H1 (cell line): ENCODE measurements at regions not wholly inside any gene's neighbourhood (a gene's known extent, or its start where the extent isn't known, plus 50 kb on each side); places are given as distances from the start of the nearest gene placed in this dataset.

Experiments used
- BRCA1 ChIP-seq: IDR thresholded peaks from 2 replicates; pipeline ENCODE4 v1.6.1; 2012; ENCODE audit warnings: low read depth, low read length, improper control_type of control experiment
- CHD2 ChIP-seq: IDR thresholded peaks from 2 replicates; pipeline ENCODE4 v1.6.1; 2012; ENCODE audit warnings: low read length, improper control_type of control experiment
- EGR1 ChIP-seq: IDR thresholded peaks from 2 replicates; pipeline ENCODE4 v1.6.1; 2011; ENCODE audit warnings: low read depth, low read length, borderline replicate concordance
- MAFK ChIP-seq: IDR thresholded peaks from 2 replicates; pipeline ENCODE4 v1.6.1; 2012; ENCODE audit warnings: low read depth, mild to moderate bottlenecking, improper control_type of control experiment, low read length
- RAD21 ChIP-seq, 2 experiments: IDR thresholded peaks in 1 of 2; conservative IDR thresholded peaks in 1 of 2; 2 replicates each; pipeline ENCODE4 v1.6.1; 2011; ENCODE audit warnings: low read depth in 2 of 2, low read length in 2 of 2, improper control_type of control experiment in 1 of 2, inconsistent platforms in 1 of 2, mild to moderate bottlenecking in 1 of 2, moderate library complexity in 1 of 2
- TF ChIP-seq, protein P1 (sequence below): IDR thresholded peaks from 2 replicates; pipeline ENCODE4 v1.6.1; 2011; ENCODE audit warnings: low read depth, mild to moderate bottlenecking, low read length; ENCODE audit not compliant: insufficient read depth
- TF ChIP-seq, protein P2 (sequence below), 3 experiments: IDR thresholded peaks; 1 replicate in 2 of 3; 2 replicates in 1 of 3; pipeline versions ENCODE4 v1.5.1 to v1.6.1; 2011; ENCODE audit warnings: low read length in 3 of 3, mild to moderate bottlenecking in 3 of 3, inconsistent platforms in 2 of 3, low read depth in 1 of 3, moderate library complexity in 1 of 3; ENCODE audit not compliant: insufficient read depth in 1 of 3; ENCODE audit errors: control extremely low read depth in 1 of 3

DNA sequence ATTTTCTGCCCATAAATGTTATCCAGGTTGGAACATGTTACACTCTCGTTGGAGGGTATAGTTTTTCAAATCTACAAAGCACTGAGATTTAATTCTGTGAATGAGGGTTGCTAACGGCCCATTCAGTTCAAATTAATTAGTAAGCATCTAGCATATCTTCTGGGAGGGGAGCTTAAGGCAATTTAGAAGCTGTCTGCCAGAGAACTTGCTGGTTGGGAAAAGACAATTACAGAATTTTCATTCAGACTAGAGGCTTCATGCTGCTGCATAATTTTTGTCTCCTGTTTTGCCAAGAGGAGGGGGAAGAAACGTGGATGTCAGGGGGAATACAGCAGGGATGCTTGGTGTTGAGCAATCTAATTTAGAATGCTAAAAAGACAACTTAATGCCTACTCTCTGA, 268.3 kb upstream of the FAM83B start:
- TF ChIP-seq MAFK (no peak), CHD2 (no peak), BRCA1 (no peak), EGR1 (no peak), RAD21 (IDR thresholded peaks at IDR 0.05 in 1 of 2, conservative IDR thresholded peaks at IDR 0.05 in 1 of 2; ENCODE audit: low read depth in 2 of 2, low read length in 2 of 2) (no peak)
- TF ChIP-seq, protein P1, sequence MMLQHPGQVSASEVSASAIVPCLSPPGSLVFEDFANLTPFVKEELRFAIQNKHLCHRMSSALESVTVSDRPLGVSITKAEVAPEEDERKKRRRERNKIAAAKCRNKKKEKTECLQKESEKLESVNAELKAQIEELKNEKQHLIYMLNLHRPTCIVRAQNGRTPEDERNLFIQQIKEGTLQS = no peak
- TF ChIP-seq, protein P2, sequence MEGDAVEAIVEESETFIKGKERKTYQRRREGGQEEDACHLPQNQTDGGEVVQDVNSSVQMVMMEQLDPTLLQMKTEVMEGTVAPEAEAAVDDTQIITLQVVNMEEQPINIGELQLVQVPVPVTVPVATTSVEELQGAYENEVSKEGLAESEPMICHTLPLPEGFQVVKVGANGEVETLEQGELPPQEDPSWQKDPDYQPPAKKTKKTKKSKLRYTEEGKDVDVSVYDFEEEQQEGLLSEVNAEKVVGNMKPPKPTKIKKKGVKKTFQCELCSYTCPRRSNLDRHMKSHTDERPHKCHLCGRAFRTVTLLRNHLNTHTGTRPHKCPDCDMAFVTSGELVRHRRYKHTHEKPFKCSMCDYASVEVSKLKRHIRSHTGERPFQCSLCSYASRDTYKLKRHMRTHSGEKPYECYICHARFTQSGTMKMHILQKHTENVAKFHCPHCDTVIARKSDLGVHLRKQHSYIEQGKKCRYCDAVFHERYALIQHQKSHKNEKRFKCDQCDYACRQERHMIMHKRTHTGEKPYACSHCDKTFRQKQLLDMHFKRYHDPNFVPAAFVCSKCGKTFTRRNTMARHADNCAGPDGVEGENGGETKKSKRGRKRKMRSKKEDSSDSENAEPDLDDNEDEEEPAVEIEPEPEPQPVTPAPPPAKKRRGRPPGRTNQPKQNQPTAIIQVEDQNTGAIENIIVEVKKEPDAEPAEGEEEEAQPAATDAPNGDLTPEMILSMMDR (IDR thresholded peaks at IDR 0.05; ENCODE audit: control extremely low read depth in 1 of 3, insufficient read depth in 1 of 3, low read depth in 1 of 3, low read length in 3 of 3) = no peak
